H9 (cell line): ENCODE measurements at regions not wholly inside any gene's neighbourhood (a gene's known extent, or its start where the extent isn't known, plus 50 kb on each side); places are given as distances from the start of the nearest gene placed in this dataset.

ENCODE experiments used
- DNase-seq: peaks from one replicate; pipeline ENCODE4 v3.0.0-alpha.2; 2017
- H2AFZ ChIP-seq: one replicate; pipeline ENCODE4 v1.6.1; 2013; ENCODE audit warnings: mild to moderate bottlenecking, low read length, control low read depth, moderate library complexity
- H2AK5ac ChIP-seq: 2 replicates; pipeline ENCODE4 v1.6.1; 2013; ENCODE audit warnings: low read length, control low read depth, mixed read lengths; ENCODE audit not compliant: insufficient read length
- H2BK120ac ChIP-seq: one replicate; pipeline ENCODE4 v1.6.1; 2013; ENCODE audit warnings: low read depth, mild to moderate bottlenecking, low read length, control low read depth, inconsistent platforms; ENCODE audit not compliant: poor library complexity, severe bottlenecking
- H2BK12ac ChIP-seq: 2 replicates; pipeline ENCODE4 v1.6.1; 2013; ENCODE audit warnings: low read length, control low read depth, mixed read lengths, low read depth; ENCODE audit not compliant: insufficient read length
- H2BK15ac ChIP-seq: 2 replicates; pipeline ENCODE4 v1.6.1; 2013; ENCODE audit warnings: low read depth, low read length, control low read depth
- H2BK20ac ChIP-seq: one replicate; pipeline ENCODE4 v1.6.1; 2013; ENCODE audit warnings: low read depth, mild to moderate bottlenecking, low read length, control low read depth, inconsistent platforms; ENCODE audit not compliant: poor library complexity, severe bottlenecking
- H2BK5ac ChIP-seq: 2 replicates; pipeline ENCODE4 v1.6.1; 2013; ENCODE audit warnings: low read length, control low read depth, mixed read lengths; ENCODE audit not compliant: insufficient read length
- H3K14ac ChIP-seq: 2 replicates; pipeline ENCODE4 v1.6.1; 2013; ENCODE audit warnings: low read length, control low read depth; ENCODE audit not compliant: insufficient read depth
- H3K18ac ChIP-seq: 2 replicates; pipeline ENCODE4 v1.6.1; 2013; ENCODE audit warnings: low read depth, mild to moderate bottlenecking, mixed read lengths, low read length, control low read depth; ENCODE audit not compliant: insufficient read length
- H3K23ac ChIP-seq: 2 replicates; pipeline ENCODE4 v1.6.1; 2013; ENCODE audit warnings: low read length, control low read depth, mixed read lengths, low read depth; ENCODE audit not compliant: insufficient read length
- H3K23me2 ChIP-seq: 2 replicates; pipeline ENCODE4 v1.6.1; 2013; ENCODE audit warnings: low read depth, mild to moderate bottlenecking, mixed read lengths, low read length, control low read depth; ENCODE audit not compliant: insufficient read length, poor library complexity, severe bottlenecking
- H3K27ac ChIP-seq: 2 replicates; pipeline ENCODE4 v1.5.1; 2013; ENCODE audit warnings: low read length, control low read depth, mixed read lengths, low read depth; ENCODE audit not compliant: insufficient read length
- H3K27me3 ChIP-seq: 2 replicates; pipeline ENCODE4 v1.6.1; 2013; ENCODE audit warnings: low read length, control low read depth, inconsistent platforms; ENCODE audit not compliant: insufficient read depth
- H3K4ac ChIP-seq: 2 replicates; pipeline ENCODE4 v1.6.1; 2013; ENCODE audit warnings: low read depth, mild to moderate bottlenecking, control low read depth, inconsistent platforms, low read length, moderate library complexity
- H3K4me1 ChIP-seq: 2 replicates; pipeline ENCODE4 v1.6.1; 2013; ENCODE audit warnings: low read length, control low read depth, inconsistent platforms; ENCODE audit not compliant: insufficient read depth
- H3K4me2 ChIP-seq: 2 replicates; pipeline ENCODE4 v1.6.1; 2013; ENCODE audit warnings: low read length, control low read depth, mixed read lengths; ENCODE audit not compliant: insufficient read length, insufficient read depth
- H3K56ac ChIP-seq: 2 replicates; pipeline ENCODE4 v1.6.1; 2013; ENCODE audit warnings: low read depth, mild to moderate bottlenecking, mixed read lengths, low read length, control low read depth; ENCODE audit not compliant: insufficient read length
- H3K79me1 ChIP-seq: 2 replicates; pipeline ENCODE4 v1.6.1; 2013; ENCODE audit warnings: low read depth, mild to moderate bottlenecking, moderate library complexity, low read length, control low read depth, inconsistent platforms; ENCODE audit not compliant: insufficient read depth, poor library complexity, severe bottlenecking
- H3K79me2 ChIP-seq: 2 replicates; pipeline ENCODE4 v1.6.1; 2013; ENCODE audit warnings: low read length, control low read depth, inconsistent platforms; ENCODE audit not compliant: insufficient read depth
- H3K9ac ChIP-seq: 2 replicates; pipeline ENCODE4 v1.6.1; 2013; ENCODE audit warnings: low read length, control low read depth, mixed read lengths; ENCODE audit not compliant: insufficient read length; ENCODE audit errors: extremely low read depth
- H3K9me3 ChIP-seq: one replicate; pipeline ENCODE4 v1.6.1; 2013; ENCODE audit warnings: low read depth, low read length, inconsistent platforms; ENCODE audit not compliant: control insufficient read depth
- H3T11ph ChIP-seq: one replicate; pipeline ENCODE4 v1.6.1; 2013; ENCODE audit warnings: mild to moderate bottlenecking, low read length, control low read depth, inconsistent platforms
- H4K20me1 ChIP-seq: one replicate; pipeline ENCODE4 v1.6.1; 2013; ENCODE audit not compliant: control insufficient read depth, insufficient read length, insufficient read depth
- H4K5ac ChIP-seq: 2 replicates; pipeline ENCODE4 v1.6.1; 2013; ENCODE audit warnings: low read depth, mild to moderate bottlenecking, mixed read lengths, low read length, control low read depth; ENCODE audit not compliant: insufficient read length
- H4K8ac ChIP-seq: replicated peaks from 2 replicates; pipeline ENCODE4 v1.6.1; 2013; ENCODE audit warnings: low read length, control low read depth, mixed read lengths, low read depth; ENCODE audit not compliant: insufficient read length
- H4K91ac ChIP-seq: 2 replicates; pipeline ENCODE4 v1.6.1; 2013; ENCODE audit warnings: low read depth, mild to moderate bottlenecking, moderate library complexity, mixed read lengths, low read length, control low read depth; ENCODE audit not compliant: insufficient read length
- H3K27ac Mint-ChIP-seq, 3 experiments: 2 replicates in 2 of 3; 3 replicates in 1 of 3; pipeline ENCODE4 v1.8.0; 2020 to 2021; ENCODE audit warnings: mixed read lengths in 3 of 3, mild to moderate bottlenecking in 1 of 3, moderate library complexity in 1 of 3
- H3K27me3 Mint-ChIP-seq: 2 replicates; pipeline ENCODE4 v1.8.0; 2021; ENCODE audit warnings: low read depth, mild to moderate bottlenecking, moderate library complexity, mixed read lengths
- H3K36me3 Mint-ChIP-seq, 3 experiments: 2 replicates in 2 of 3; 3 replicates in 1 of 3; pipeline ENCODE4 v1.8.0; 2020 to 2021; ENCODE audit warnings: low read depth in 3 of 3, mixed read lengths in 3 of 3; ENCODE audit not compliant: insufficient read depth in 1 of 3
- H3K4me1 Mint-ChIP-seq, 2 experiments: 2 replicates each; pipeline ENCODE4 v1.8.0; 2020; ENCODE audit warnings: mixed read lengths in 2 of 2
- H3K4me3 Mint-ChIP-seq, 2 experiments: 2 replicates in 1 of 2; 3 replicates in 1 of 2; pipeline ENCODE4 v1.8.0; 2020 to 2021; ENCODE audit warnings: mild to moderate bottlenecking in 2 of 2, mixed read lengths in 2 of 2, moderate library complexity in 1 of 2
- H3K9me3 Mint-ChIP-seq, 2 experiments: 2 replicates in 1 of 2; 3 replicates in 1 of 2; pipeline ENCODE4 v1.8.0; 2020; ENCODE audit warnings: mild to moderate bottlenecking in 2 of 2, mixed read lengths in 2 of 2, moderate library complexity in 1 of 2
- CTCF ChIP-seq: fragments of 200-600 bp; sonication (generic); conservative IDR thresholded peaks from 3 replicates; pipeline ENCODE4 v1.8.0; 2021; ENCODE audit warnings: antibody characterized with exemption, mild to moderate bottlenecking
- WGBS: extraction: QIAGEN DNeasy Blood & Tissue Kit; methylation state at CpG from one replicate; pipeline ENCODE4 v1.1.7; 2013; ENCODE audit warnings: missing lambda C conversion rate, low lambda C conversion rate, mixed read lengths; ENCODE audit not compliant: insufficient read length; ENCODE audit errors: extremely low coverage; 5-methylcytosine and 5-hydroxymethylcytosine counted together

GRCh38 chr20:61189534-61189933, 62.5 kb upstream of the CDH4 start:
- no peaks in the 10 kb centered on the region for H3K79me1 ChIP-seq
- H3K9me3 ChIP-seq, result no peaks in the 10 kb centered on the region
- H3K4ac ChIP-seq, result no peak overlapping the region
- Mint-ChIP-seq H3K36me3 (peaks cover 0 to 2% (median 0%) of the 10 kb centered on the region in 3 experiments; a peak in 1 of 7 replicates), H3K27me3 (peaks cover 27% of the 10 kb centered on the region), H3K9me3 (peaks cover 3 to 9% of the 10 kb centered on the region in 2 experiments; a peak in 3 of 5 replicates), H3K4me3 (no peak overlapping the region), H3K27ac (no peak overlapping the region), H3K4me1 (peaks cover 13 to 26% of the 10 kb centered on the region in 2 experiments)
- no peak overlapping the region for H3K9ac ChIP-seq
- H3K4me2 ChIP-seq, result no peak overlapping the region
- H2BK20ac ChIP-seq, result no peak overlapping the region
- H3T11ph ChIP-seq, result no peak overlapping the region
- H2AK5ac ChIP-seq, result no peak overlapping the region
- no peak overlapping the region for H4K8ac ChIP-seq
- WGBS, result no CpG with 5 or more reads among the region's 1 CpG
- no peak overlapping the region for H4K5ac ChIP-seq
- no peaks in the 10 kb centered on the region for H3K23me2 ChIP-seq
- H3K4me1 ChIP-seq, result no peaks in the 10 kb centered on the region; the same call in 1 of the 2 replicates
- H4K20me1 ChIP-seq, result no peaks in the 10 kb centered on the region
- H3K14ac ChIP-seq, result no peak overlapping the region
- H3K56ac ChIP-seq, result no peak overlapping the region
- no peak for TF ChIP-seq CTCF
- no peaks in the 10 kb centered on the region for H3K79me2 ChIP-seq
- H4K91ac ChIP-seq, result no peak overlapping the region
- H2BK5ac ChIP-seq, result no peak overlapping the region
- no peak overlapping the region for H3K18ac ChIP-seq
- H3K23ac ChIP-seq, result no peak overlapping the region
- no peak for DNase-seq
- H2BK12ac ChIP-seq, result no peak overlapping the region
- no peak overlapping the region for H3K27ac ChIP-seq
- no peak overlapping the region for H2BK120ac ChIP-seq
- no peak overlapping the region for H2AFZ ChIP-seq
- H3K27me3 ChIP-seq, result 0 out of 2 replicates have a peak, but pooled peaks cover 2% of the 10 kb centered on the region
- no peak overlapping the region for H2BK15ac ChIP-seq
